SK-N-SH treated with all-trans-retinoic acid at 6 μM for 48 hours (cell line): ENCODE measurements at regions not wholly inside any gene's neighbourhood (a gene's known extent, or its start where the extent isn't known, plus 50 kb on each side); places are given as distances from the start of the nearest gene placed in this dataset.

Experiments used
- SNAI2 ChIP-seq: fragments of 250-450 bp; sonication (Bioruptor Pico); IDR thresholded peaks from 2 replicates; pipeline ENCODE4 v1.5.0; 2020; ENCODE audit warnings: mild to moderate bottlenecking, moderate library complexity
- TF ChIP-seq, protein P1 (sequence below): fragments of 250-450 bp; sonication (Bioruptor Pico); IDR thresholded peaks from 2 replicates; pipeline ENCODE4 v1.8.0; 2020; ENCODE audit warnings: mild to moderate bottlenecking, moderate library complexity, borderline replicate concordance

DNA sequence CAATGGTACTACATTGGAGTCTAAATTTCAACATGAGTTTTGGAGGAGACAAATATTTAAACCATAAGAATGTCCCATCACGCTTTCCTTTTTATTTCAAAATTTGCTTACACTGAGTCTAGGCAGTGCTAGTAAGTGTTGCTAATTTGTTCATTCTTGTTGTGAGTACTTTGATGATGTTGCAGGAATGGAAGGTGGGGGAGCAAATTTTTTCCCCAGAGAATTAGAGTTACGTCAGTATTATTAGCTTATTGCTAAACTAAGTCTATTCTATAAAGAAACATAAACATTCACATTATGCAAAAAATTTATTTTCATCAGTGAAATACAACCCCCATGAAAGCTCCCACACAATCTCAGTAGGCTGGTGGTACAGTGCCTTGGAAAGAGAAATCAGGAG, 88.0 kb downstream of the BLID start:
- TF ChIP-seq, protein P1, sequence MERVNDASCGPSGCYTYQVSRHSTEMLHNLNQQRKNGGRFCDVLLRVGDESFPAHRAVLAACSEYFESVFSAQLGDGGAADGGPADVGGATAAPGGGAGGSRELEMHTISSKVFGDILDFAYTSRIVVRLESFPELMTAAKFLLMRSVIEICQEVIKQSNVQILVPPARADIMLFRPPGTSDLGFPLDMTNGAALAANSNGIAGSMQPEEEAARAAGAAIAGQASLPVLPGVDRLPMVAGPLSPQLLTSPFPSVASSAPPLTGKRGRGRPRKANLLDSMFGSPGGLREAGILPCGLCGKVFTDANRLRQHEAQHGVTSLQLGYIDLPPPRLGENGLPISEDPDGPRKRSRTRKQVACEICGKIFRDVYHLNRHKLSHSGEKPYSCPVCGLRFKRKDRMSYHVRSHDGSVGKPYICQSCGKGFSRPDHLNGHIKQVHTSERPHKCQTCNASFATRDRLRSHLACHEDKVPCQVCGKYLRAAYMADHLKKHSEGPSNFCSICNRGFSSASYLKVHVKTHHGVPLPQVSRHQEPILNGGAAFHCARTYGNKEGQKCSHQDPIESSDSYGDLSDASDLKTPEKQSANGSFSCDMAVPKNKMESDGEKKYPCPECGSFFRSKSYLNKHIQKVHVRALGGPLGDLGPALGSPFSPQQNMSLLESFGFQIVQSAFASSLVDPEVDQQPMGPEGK: no peak
- TF ChIP-seq SNAI2 (CRISPR knock-in tag): no peak
